ENCODE measurements at regions not wholly inside any gene's neighbourhood (a gene's known extent, or its start where the extent isn't known, plus 50 kb on each side); places are given as distances from the start of the nearest gene placed in this dataset.

DNA sequence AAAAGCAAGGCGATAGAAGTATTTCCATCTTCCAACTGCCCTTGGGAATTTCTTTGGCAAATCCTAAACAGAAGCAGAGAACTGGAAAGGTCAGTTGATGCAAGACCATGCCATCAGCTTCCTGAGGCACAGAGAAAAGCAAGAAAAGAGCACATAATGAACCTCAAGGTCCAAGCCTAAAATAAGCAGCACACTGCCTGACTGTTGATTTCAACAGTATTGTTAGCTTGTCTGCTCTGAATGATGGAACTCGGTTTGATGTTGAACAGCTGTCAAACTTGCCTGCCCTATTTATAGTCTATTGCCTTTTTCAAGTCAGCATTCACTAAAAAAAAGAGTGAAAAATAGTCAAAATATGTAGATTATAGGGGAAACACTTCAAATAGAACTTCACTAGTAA lies 1192.0 kb upstream of the PHF14 start:
- no peak overlapping the region for H3K9ac ChIP-seq (ENCODE audit: low read depth, low read length)
- H3K4me2 ChIP-seq (ENCODE audit: insufficient read depth, low read length), result no peak overlapping the region
- no peaks in the 10 kb centered on the region for H3K27me3 ChIP-seq (ENCODE audit: insufficient read depth, low read length, poor library complexity)
- no peaks in the 10 kb centered on the region for H3K79me2 ChIP-seq (ENCODE audit: insufficient read depth, low read length)
- H3K27ac ChIP-seq (ENCODE audit: low read length), result no peak overlapping the region
- TF ChIP-seq EZH2 (IDR thresholded peaks at IDR 0.05; ENCODE audit: borderline replicate concordance, low read depth, low read length, severe bottlenecking), result no peak
- TF ChIP-seq, protein P1, sequence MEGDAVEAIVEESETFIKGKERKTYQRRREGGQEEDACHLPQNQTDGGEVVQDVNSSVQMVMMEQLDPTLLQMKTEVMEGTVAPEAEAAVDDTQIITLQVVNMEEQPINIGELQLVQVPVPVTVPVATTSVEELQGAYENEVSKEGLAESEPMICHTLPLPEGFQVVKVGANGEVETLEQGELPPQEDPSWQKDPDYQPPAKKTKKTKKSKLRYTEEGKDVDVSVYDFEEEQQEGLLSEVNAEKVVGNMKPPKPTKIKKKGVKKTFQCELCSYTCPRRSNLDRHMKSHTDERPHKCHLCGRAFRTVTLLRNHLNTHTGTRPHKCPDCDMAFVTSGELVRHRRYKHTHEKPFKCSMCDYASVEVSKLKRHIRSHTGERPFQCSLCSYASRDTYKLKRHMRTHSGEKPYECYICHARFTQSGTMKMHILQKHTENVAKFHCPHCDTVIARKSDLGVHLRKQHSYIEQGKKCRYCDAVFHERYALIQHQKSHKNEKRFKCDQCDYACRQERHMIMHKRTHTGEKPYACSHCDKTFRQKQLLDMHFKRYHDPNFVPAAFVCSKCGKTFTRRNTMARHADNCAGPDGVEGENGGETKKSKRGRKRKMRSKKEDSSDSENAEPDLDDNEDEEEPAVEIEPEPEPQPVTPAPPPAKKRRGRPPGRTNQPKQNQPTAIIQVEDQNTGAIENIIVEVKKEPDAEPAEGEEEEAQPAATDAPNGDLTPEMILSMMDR (IDR thresholded peaks at IDR 0.05; ENCODE audit: borderline replicate concordance, extremely low read depth, low read length, poor library complexity, severe bottlenecking), result no peak
- H3K36me3 ChIP-seq (ENCODE audit: insufficient read depth, low read length), result no peaks in the 10 kb centered on the region
- DNase-seq, result no peak
- H3K4me3 ChIP-seq (ENCODE audit: low read depth in 1 of 2, low read length in 2 of 2), result no peak overlapping the region
- no peak overlapping the region for H2AFZ ChIP-seq (ENCODE audit: low read depth, low read length)
- H3K9me3 ChIP-seq (ENCODE audit: insufficient read depth, low read length, severe bottlenecking), result no peaks in the 10 kb centered on the region
- H3K4me1 ChIP-seq (ENCODE audit: insufficient read depth, low read length), result no peaks in the 10 kb centered on the region
- ATAC-seq (ENCODE audit: insufficient read depth, low read depth), result no peak
- H4K20me1 ChIP-seq (ENCODE audit: insufficient read depth, low read length), result no peaks in the 10 kb centered on the region

DNA sequence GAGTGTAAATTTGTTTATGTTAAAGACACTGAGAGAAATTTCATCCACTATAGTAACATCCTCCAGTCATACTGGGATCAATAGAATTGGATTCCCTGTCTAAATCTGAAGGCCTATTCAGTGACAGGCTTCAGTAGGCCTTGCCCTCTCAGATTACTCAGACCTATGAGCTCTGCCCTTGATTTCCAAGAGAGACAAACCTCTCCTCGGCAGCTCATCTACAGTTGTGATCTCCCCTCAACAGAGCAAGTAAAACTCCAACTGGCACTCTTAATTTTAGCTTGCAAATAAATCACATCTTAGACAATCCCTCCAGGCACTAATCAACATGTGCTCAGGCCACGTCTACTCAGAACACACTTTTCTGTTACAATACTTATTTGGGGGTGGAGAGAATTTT lies 1191.4 kb upstream of the PHF14 start:
- H3K79me2 ChIP-seq (ENCODE audit: insufficient read depth, low read length), result no peaks in the 10 kb centered on the region
- no peaks in the 10 kb centered on the region for H3K27me3 ChIP-seq (ENCODE audit: insufficient read depth, low read length, poor library complexity)
- no peak overlapping the region for H3K9ac ChIP-seq (ENCODE audit: low read depth, low read length)
- no peak for TF ChIP-seq EZH2 (IDR thresholded peaks at IDR 0.05; ENCODE audit: borderline replicate concordance, low read depth, low read length, severe bottlenecking)
- TF ChIP-seq, protein P1 (IDR thresholded peaks at IDR 0.05; ENCODE audit: borderline replicate concordance, extremely low read depth, low read length, poor library complexity, severe bottlenecking), result no peak
- ATAC-seq (ENCODE audit: insufficient read depth, low read depth), result no peak
- H3K27ac ChIP-seq (ENCODE audit: low read length), result no peak overlapping the region
- H4K20me1 ChIP-seq (ENCODE audit: insufficient read depth, low read length), result no peaks in the 10 kb centered on the region
- H3K4me1 ChIP-seq (ENCODE audit: insufficient read depth, low read length), result no peaks in the 10 kb centered on the region
- no peak overlapping the region for H2AFZ ChIP-seq (ENCODE audit: low read depth, low read length)
- H3K9me3 ChIP-seq (ENCODE audit: insufficient read depth, low read length, severe bottlenecking), result no peaks in the 10 kb centered on the region
- H3K36me3 ChIP-seq (ENCODE audit: insufficient read depth, low read length), result no peaks in the 10 kb centered on the region
- no peak overlapping the region for H3K4me2 ChIP-seq (ENCODE audit: insufficient read depth, low read length)
- DNase-seq, result no peak
- H3K4me3 ChIP-seq (ENCODE audit: low read depth in 1 of 2, low read length in 2 of 2), result no peak overlapping the region

DNA sequence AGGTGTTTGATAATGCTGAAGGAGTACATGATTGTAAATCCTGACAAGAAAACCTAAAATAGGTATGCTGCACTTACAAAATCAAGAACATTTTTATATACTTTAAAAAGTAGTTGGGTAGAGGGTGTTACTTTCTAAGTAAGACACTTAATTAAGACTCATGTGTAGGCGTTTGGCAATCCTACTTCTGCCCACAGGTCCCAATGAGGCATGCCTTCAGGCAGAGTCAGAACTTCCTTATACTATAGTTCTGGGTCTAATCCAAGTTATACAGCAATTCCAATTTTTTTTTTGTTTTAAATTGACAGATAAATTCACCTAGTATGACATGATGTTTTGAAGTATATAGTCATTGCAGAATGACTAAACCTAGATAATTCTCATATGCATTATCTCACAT lies 1188.5 kb upstream of the PHF14 start:
- Histone ChIP-seq H3K9me3 (ENCODE audit: insufficient read depth, low read length, severe bottlenecking) (no peaks in the 10 kb centered on the region), H4K20me1 (ENCODE audit: insufficient read depth, low read length) (no peaks in the 10 kb centered on the region)
- TF ChIP-seq, protein P1 (IDR thresholded peaks at IDR 0.05; ENCODE audit: borderline replicate concordance, extremely low read depth, low read length, poor library complexity, severe bottlenecking), result no peak
- TF ChIP-seq EZH2 (IDR thresholded peaks at IDR 0.05; ENCODE audit: borderline replicate concordance, low read depth, low read length, severe bottlenecking), result no peak

DNA sequence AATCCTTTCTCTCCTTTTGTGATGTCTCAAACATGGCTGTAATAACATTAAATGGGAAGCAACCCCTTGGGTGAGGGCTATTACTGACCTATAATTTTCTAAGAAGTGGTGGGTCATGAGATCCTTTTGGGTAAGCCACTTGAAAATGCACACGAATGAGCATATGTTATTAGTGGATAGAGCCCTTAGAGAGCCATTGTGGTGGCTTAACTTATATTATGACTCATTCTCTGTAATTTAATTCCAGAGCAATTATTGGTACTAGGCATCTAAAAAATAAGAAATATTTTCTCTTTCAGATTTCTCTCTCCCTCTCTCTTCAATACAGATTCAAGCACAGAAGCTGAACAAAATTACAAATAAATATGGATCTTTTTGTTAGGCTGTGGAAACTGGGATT lies 1177.4 kb upstream of the PHF14 start:
- TF ChIP-seq EZH2 (IDR thresholded peaks at IDR 0.05; ENCODE audit: borderline replicate concordance, low read depth, low read length, severe bottlenecking), result no peak
- TF ChIP-seq, protein P1 (IDR thresholded peaks at IDR 0.05; ENCODE audit: borderline replicate concordance, extremely low read depth, low read length, poor library complexity, severe bottlenecking), result no peak
- no peak overlapping the region for H3K27ac ChIP-seq (ENCODE audit: low read length)
- no peaks in the 10 kb centered on the region for H3K27me3 ChIP-seq (ENCODE audit: insufficient read depth, low read length, poor library complexity)
- no peak overlapping the region for H2AFZ ChIP-seq (ENCODE audit: low read depth, low read length)
- H3K4me3 ChIP-seq (ENCODE audit: low read depth in 1 of 2, low read length in 2 of 2), result no peak overlapping the region
- H3K9me3 ChIP-seq (ENCODE audit: insufficient read depth, low read length, severe bottlenecking), result no peaks in the 10 kb centered on the region
- no peak for ATAC-seq (ENCODE audit: insufficient read depth, low read depth)
- no peaks in the 10 kb centered on the region for H3K4me1 ChIP-seq (ENCODE audit: insufficient read depth, low read length)
- H4K20me1 ChIP-seq (ENCODE audit: insufficient read depth, low read length), result no peaks in the 10 kb centered on the region
- no peaks in the 10 kb centered on the region for H3K79me2 ChIP-seq (ENCODE audit: insufficient read depth, low read length)
- no peak for DNase-seq
- H3K9ac ChIP-seq (ENCODE audit: low read depth, low read length), result no peak overlapping the region
- H3K36me3 ChIP-seq (ENCODE audit: insufficient read depth, low read length), result no peaks in the 10 kb centered on the region
- no peak overlapping the region for H3K4me2 ChIP-seq (ENCODE audit: insufficient read depth, low read length)

More for the DNA sequence above, 1188.5 kb upstream of the PHF14 start:
- H3K36me3 ChIP-seq (ENCODE audit: insufficient read depth, low read length), result no peaks in the 10 kb centered on the region
- H3K4me2 ChIP-seq (ENCODE audit: insufficient read depth, low read length), result no peak overlapping the region
- no peaks in the 10 kb centered on the region for H3K79me2 ChIP-seq (ENCODE audit: insufficient read depth, low read length)
- H3K27ac ChIP-seq (ENCODE audit: low read length), result no peak overlapping the region
- no peaks in the 10 kb centered on the region for H3K4me1 ChIP-seq (ENCODE audit: insufficient read depth, low read length)
- H3K4me3 ChIP-seq (ENCODE audit: low read depth in 1 of 2, low read length in 2 of 2), result no peak overlapping the region
- H3K9ac ChIP-seq (ENCODE audit: low read depth, low read length), result no peak overlapping the region
- ATAC-seq (ENCODE audit: insufficient read depth, low read depth) (no peak), DNase-seq (no peak)
- no peak overlapping the region for H2AFZ ChIP-seq (ENCODE audit: low read depth, low read length)
- no peaks in the 10 kb centered on the region for H3K27me3 ChIP-seq (ENCODE audit: insufficient read depth, low read length, poor library complexity)
